HFFc6 (cell line): ENCODE measurements at regions not wholly inside any gene's neighbourhood (a gene's known extent, or its start where the extent isn't known, plus 50 kb on each side); places are given as distances from the start of the nearest gene placed in this dataset.

ENCODE experiments used
- DNase-seq: peaks from one replicate; pipeline ENCODE4 v3.0.0-alpha.2; 2018
- H3K27ac Mint-ChIP-seq: 2 replicates; pipeline ENCODE4 v1.8.0; 2020; ENCODE audit warnings: mild to moderate bottlenecking, mixed read lengths
- H3K27me3 Mint-ChIP-seq: 2 replicates; pipeline ENCODE4 v1.8.0; 2021; ENCODE audit warnings: mild to moderate bottlenecking, moderate library complexity, mixed read lengths; ENCODE audit not compliant: insufficient read depth
- H3K36me3 Mint-ChIP-seq: 2 replicates; pipeline ENCODE4 v1.8.0; 2021; ENCODE audit warnings: low read depth, mixed read lengths
- H3K4me1 Mint-ChIP-seq: 2 replicates; pipeline ENCODE4 v1.8.0; 2020; ENCODE audit warnings: low read depth, mixed read lengths
- H3K4me3 Mint-ChIP-seq: 2 replicates; pipeline ENCODE4 v1.8.0; 2020; ENCODE audit warnings: mild to moderate bottlenecking, moderate library complexity, mixed read lengths
- H3K9me3 Mint-ChIP-seq: 2 replicates; pipeline ENCODE4 v1.8.0; 2020; ENCODE audit warnings: mild to moderate bottlenecking, mixed read lengths
- CTCF ChIP-seq: fragments of 200-600 bp; sonication (generic); IDR thresholded peaks from 2 replicates; pipeline ENCODE4 v1.5.0; 2021; ENCODE audit warnings: antibody characterized with exemption, mild to moderate bottlenecking

GRCh38 chr2:83686863-83687262 lies 772.2 kb downstream of the SUCLG1 start:
- no peak overlapping the region for H3K27ac Mint-ChIP-seq
- no peak overlapping the region for H3K4me3 Mint-ChIP-seq
- no peaks in the 10 kb centered on the region for H3K36me3 Mint-ChIP-seq
- H3K4me1 Mint-ChIP-seq: no peaks in the 10 kb centered on the region
- DNase-seq: no peak
- peaks cover 9% of the 10 kb centered on the region for H3K9me3 Mint-ChIP-seq
- TF ChIP-seq CTCF: no peak
- H3K27me3 Mint-ChIP-seq: no peaks in the 10 kb centered on the region

GRCh38 chr2:83674050-83674449 lies 785.0 kb downstream of the SUCLG1 start:
- Mint-ChIP-seq H3K9me3 (peaks cover 18% of the 10 kb centered on the region), H3K27me3 (no peaks in the 10 kb centered on the region), H3K27ac (no peak overlapping the region), H3K4me1 (no peaks in the 10 kb centered on the region), H3K36me3 (0 out of 2 replicates have a peak, but pooled peaks cover 3% of the 10 kb centered on the region), H3K4me3 (no peak overlapping the region)
- TF ChIP-seq CTCF: no peak
- DNase-seq: no peak

- Mint-ChIP-seq H3K9me3 (peaks cover 14% of the 10 kb centered on the region; the same call in 1 of the 2 replicates), H3K4me3 (no peak overlapping the region), H3K27me3 (no peaks in the 10 kb centered on the region; the same call in 1 of the 2 replicates), H3K4me1 (no peaks in the 10 kb centered on the region), H3K27ac (no peak overlapping the region), H3K36me3 (no peaks in the 10 kb centered on the region)
- DNase-seq: no peak
- no peak for TF ChIP-seq CTCF
These were observed 793.2 kb downstream of the SUCLG1 start for GRCh38 chr2:83665894-83666293.

GRCh38 chr2:83665154-83665553 lies 793.9 kb downstream of the SUCLG1 start:
- no peak for TF ChIP-seq CTCF
- DNase-seq: no peak
- Mint-ChIP-seq H3K36me3 (no peaks in the 10 kb centered on the region), H3K4me1 (no peaks in the 10 kb centered on the region), H3K27me3 (no peaks in the 10 kb centered on the region; the same call in 1 of the 2 replicates), H3K9me3 (peaks cover 14% of the 10 kb centered on the region; the same call in 1 of the 2 replicates), H3K4me3 (no peak overlapping the region), H3K27ac (no peak overlapping the region)

GRCh38 chr2:83661711-83662110 lies 797.4 kb downstream of the SUCLG1 start:
- no peak for TF ChIP-seq CTCF
- H3K27ac Mint-ChIP-seq: no peak overlapping the region
- no peak for DNase-seq
- H3K4me1 Mint-ChIP-seq: no peaks in the 10 kb centered on the region
- H3K9me3 Mint-ChIP-seq: peaks cover 10% of the 10 kb centered on the region
- no peaks in the 10 kb centered on the region for H3K36me3 Mint-ChIP-seq
- no peaks in the 10 kb centered on the region for H3K27me3 Mint-ChIP-seq
- H3K4me3 Mint-ChIP-seq: no peak overlapping the region

- no peaks in the 10 kb centered on the region for H3K36me3 Mint-ChIP-seq
- no peak for DNase-seq
- no peaks in the 10 kb centered on the region for H3K4me1 Mint-ChIP-seq
- TF ChIP-seq CTCF: no peak
- H3K27ac Mint-ChIP-seq: no peak overlapping the region
- peaks cover 12% of the 10 kb centered on the region for H3K9me3 Mint-ChIP-seq
- H3K27me3 Mint-ChIP-seq: no peaks in the 10 kb centered on the region
- H3K4me3 Mint-ChIP-seq: no peak overlapping the region
These were observed 804.9 kb downstream of the SUCLG1 start for GRCh38 chr2:83654091-83654611.
